Renal pelvis (tissue), 1 donor: ENCODE measurements at regions not wholly inside any gene's neighbourhood (a gene's known extent, or its start where the extent isn't known, plus 50 kb on each side); places are given as distances from the start of the nearest gene placed in this dataset.

Experiments
- DNase-seq: peaks from one replicate; pipeline ENCODE4 v3.0.0-alpha.2; 2013

DNA sequence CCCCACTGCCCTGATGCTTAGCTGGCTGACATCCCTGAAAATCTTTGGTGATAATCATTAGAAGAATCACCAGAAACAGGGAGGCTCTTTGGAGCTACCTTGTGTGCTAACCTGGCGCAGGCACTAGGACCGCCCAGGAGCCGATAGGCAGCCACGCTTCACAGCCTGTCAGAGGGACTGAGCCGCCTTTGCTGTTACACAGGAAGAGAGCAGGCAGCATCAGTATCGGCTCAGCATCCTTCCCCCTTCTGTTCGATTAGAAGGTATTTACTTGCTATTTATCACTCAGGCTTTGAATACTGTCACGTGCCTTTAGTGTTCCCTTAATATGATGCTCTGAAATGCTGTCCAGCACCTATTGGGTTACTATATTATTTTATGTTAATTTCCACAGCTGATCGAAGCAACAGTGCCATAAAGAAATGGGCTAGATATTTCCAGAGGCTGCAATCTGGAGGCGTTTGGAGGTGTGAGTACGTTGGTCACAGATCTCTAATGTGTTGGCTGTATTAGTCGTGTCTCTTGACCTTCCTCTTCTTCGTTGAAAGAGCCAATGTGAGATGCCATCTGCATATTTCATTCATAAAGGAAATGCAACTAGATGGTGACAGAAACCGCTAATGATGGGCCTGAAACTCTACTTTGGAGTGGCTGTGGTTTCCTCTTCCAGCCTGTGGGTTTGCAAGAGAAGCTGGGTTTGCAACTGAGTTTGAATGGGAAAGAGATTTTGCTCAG, 110.4 kb upstream of the RAB27B start:
- peak; percentile 3 for DNase-seq

DNA sequence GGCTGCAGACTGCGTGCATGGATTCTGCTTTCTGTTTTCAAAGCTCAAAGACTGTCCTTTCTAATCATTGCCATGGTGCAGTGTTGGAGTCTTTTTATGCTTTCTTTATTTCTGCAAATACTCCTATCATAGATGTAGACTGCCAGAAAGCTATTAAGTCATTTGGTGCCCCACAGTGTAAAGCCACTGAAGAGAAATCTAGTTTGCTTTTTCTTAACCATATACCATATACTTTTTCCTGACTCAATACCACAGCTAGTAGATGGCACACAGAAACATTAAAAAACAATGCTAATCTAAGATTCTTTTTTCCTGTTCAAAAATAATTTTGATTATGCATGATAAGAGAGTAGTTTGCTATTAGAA, 109.9 kb upstream of the RAB27B start:
- no peak for DNase-seq

DNA sequence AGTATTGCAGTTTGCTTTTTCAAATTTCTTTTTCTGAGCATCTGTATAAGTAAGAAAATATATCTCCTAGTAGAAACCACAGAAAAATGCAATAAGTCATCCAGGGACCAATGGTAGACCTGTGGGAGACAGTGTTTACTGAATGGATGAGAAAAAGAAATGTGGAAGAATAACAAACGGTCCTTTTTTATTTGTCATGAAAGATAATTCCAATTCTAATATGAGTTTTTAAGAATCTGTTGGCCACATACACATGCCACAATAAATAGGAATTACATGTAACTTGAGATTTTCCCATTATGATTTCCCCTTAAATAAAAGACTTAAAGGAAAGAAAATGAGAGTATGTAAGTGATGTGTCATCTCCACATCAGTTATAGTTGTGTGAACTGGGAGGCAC, 107.7 kb upstream of the RAB27B start:
- no peak for DNase-seq

DNA sequence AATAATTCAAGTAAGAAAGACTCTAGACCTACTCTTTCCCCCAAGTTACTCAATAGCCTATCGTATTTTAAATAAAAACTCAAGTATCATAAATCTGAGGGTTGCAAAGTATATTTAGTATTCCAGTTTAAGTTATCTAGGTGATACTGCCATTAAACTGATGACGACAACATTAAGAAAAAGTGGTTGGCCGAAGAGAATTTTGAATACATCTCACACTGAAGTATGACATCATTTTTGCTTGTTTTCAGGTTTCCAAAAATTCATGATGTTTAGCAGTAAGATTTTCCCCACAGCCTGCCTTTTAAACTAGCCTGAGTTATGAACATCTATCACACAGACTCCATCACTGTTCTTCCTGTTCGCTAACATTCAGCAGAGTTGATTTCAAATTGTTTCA, 102.1 kb upstream of the RAB27B start:
- no peak for DNase-seq

DNA sequence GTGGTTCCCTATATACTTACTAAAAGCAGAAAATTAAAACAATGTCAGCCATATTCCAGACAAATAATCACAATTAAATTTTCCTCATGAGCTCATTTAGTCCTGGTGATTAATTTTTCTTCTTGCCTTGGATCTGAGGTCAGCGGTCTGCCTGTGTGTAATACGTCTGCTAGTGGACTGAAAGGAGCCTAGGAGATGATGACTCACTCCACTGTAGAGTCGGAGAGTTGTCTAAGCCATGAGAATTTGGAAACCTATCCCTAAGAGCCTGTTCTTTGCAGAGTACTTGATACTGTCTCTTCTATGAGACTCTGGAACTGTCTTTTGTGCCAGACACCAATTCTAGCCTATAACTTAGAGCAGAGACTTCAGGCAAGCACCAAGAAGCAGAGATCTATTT, 94.2 kb upstream of the RAB27B start:
- no peak for DNase-seq

DNA sequence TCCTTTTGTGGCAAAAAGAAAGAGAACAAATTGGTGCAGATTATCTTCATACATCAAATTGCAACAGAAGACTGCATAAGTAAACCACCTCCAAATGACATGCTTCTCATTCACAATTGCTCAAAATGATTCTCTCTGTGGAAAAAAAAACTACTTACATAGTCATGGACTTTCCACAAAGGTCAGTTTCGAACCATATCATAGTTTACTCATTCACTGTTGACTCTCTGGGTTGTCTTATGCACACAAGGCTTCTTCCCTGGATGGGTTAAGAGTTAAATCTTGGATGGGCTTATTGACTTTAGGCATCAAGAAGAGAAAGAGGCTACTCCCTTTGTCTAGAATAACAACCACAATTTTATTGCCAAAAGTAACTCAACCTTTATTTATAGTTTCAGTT, 91.3 kb upstream of the RAB27B start:
- no peak for DNase-seq

DNA sequence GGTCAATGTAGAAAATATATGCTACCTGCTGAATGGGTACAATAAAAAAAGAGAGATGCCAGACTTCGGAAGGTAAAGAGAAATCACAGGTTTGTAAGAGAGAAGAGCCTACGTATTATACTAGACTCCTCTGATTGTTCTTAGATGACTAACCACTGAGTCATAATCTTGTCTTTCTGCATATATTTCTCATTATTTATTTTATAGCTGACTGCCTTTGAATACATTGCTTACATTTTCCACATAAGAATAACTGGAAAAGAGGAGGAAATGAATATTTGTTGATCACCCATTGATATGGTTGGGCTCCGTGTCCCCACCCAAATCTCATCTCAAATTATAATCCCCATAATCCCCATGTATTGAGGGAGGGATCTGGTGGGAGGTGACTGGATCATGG, 90.3 kb upstream of the RAB27B start:
- no peak for DNase-seq

DNA sequence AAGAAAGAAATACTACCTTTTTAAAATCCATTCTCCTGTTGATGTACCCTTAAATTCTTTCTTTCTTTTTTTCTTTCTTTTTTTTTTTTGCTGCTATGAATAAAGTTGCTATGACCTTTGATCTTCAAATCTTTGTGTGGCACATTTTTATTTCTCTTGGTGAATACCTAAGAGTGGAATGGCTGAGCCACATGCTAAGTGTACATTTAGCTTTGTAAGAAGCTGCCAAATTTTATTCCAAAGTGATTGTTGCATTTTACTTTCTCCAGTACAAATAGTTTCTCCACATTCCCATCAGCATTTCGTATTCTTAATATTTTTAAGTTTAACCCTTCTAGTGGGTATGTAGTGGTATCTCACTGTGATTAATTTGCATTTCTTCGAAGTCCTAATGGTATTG, 88.8 kb upstream of the RAB27B start:
- DNase-seq, result no peak

DNA sequence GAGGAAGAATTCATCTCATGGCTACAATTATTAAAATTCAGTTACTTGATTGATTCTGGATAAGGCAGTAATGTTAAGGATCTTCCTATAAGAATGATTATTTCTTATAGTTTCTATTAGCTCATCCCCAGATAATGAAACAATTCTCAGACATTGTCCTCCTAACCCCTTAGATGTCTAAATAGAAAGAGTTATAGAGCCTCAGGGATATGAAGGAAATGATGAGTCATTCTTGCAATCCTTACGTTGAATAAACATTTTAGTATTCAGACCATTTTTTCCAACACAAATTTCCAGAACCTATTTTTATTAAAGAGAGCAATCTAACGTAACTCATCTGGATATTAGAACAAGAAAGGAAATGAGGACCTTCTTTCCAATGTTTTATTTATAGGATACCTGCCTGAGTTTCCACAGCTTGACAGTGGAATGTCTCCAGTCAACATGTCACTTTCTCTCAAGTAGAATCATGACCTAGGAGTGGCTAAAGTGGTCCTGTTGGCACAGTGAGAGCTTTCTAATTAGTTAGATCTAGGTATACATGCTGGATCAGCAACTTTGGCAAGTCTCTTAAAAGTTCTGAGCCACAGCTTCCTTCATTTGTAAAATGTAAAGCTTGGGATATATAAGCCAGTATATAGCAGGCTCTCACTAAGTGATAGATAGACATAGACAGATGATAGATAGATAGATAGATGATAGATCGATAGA, 88.0 kb upstream of the RAB27B start:
- DNase-seq, result no peak

DNA sequence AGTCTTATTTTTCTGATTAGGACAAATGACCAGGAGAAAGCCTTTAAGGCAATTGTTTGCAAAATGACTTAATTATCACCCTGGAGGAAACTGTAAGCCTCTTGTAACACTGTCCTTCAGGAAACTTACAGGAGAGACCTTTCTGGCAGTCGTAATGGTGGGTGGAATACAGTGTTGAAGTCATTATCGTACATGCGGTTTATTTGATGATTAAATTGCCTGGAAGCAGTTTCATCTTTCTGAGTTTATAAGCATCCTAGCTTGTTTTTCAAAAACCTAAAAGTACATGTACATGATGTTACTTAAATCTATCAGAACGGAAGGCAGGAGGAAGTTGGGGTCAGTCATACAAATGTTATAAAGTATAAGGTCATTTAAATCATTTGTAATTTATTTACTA, 86.2 kb upstream of the RAB27B start:
- DNase-seq, result no peak

DNA sequence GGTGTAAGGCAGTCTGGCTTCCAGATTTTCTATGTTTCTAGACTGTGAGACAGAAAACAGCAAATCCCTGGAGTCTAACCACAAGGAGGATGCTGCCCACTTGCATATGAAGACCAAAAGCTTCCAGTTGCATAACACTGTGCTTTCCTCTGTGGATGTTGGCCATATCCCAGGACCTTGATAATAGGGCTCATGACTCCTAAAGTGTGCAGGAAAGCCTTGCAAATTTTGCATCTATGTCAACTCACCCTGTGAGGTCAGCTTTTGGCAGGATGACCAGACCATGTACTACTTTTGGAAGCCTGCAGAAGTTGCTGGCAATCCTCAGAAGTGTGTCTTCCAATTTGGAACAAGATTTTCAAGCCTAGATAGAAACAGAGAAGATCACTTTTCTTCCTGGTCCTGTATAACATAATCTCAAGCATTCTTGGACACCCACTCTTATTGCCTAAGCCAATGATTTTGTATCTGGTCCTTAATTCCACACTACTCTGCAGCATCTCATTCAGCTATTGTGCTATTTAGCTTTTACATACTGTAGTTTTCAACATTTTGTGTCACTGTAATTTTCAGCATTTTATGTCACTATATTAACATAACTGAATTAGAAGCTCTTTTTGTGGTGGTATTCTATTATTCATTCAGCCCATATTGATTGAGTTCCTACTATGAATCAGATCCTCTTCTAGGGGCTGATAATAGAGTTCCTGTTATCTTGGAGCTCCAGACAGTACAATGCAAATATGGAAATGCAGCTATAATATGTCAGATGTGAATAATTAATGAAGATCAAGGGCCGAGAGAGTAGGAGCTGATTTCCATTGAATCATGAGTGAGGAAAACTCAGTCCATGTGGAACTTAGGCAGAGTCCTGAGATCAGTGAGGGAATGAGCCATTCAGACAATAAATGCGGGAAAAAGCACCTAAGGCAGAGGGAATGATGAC, 85.3 kb upstream of the RAB27B start:
- DNase-seq, result no peak

DNA sequence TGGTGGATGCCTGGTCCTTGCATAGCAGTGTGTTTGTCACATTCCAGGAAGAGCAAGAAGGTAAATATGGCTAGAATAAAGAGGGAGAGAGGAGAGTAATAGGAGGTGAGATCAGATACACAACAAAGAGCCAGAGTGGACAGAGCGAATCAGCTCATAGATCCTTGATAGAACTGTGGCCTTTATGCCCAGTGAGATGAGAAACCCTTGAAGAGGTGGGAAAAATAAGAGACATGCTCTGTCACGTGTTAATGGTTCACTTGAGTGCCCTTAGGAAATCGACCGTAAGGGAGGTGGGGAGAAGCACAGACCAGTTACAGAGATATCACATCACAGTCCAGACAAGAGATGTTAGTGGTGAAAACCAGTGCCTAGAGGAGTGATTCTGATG, 84.7 kb upstream of the RAB27B start:
- no peak for DNase-seq

DNA sequence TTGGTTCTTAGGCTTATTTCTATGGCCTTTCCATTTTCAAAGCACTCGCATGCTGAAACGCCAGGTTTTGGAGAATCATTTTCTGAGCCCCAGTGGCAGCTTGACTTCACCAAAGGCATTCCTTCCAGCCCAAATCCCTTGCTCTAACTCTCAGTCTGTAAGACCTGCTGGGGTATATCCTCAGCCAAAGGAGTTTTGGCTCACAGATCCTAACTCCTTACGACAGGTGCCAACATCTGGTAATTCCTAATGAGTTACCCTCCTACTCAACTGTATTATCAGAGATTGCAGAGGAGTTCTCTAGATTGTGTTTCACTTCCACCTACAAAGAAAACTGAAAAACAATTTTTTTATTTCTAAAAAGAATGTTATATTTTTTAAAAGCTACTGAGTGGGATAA, 79.0 kb upstream of the RAB27B start:
- no peak for DNase-seq

DNA sequence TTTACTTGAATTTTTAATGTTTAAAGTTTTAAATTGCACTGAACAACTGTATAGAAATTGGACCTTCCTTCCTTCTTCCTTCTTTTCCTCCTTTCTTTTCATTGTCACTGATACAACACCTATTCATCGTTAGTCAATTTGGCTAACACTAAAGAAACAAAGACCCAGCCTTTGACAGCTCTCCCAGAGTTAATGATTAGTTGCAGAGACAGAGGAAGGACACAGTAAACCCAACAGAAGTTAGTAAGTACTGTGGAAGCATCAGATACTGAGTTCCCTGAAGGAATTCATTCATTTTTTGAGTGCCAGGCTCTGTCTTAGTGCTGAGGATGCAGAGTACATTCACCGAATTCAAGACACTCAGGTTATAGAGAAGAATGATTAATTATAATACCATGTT, 77.9 kb upstream of the RAB27B start:
- DNase-seq, result no peak

DNA sequence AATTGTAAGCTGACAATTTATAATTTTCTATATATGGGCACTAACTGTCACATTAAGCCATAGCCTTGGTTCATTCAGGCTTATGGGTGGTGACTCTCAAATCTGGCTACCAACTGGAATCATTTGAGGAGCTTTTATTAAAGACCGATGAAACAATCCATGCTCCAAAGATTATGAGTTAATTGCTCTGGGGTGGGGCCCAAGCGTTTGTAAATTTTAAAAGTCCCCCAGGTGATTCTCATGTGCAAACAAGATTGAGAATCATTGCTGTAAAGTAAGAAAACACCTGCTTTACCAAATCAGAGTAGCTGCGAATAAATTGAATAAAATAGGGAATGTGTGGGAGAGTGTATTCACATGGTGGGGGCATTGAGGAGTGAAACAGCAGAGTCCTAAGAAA, 76.1 kb upstream of the RAB27B start:
- DNase-seq, result no peak

DNA sequence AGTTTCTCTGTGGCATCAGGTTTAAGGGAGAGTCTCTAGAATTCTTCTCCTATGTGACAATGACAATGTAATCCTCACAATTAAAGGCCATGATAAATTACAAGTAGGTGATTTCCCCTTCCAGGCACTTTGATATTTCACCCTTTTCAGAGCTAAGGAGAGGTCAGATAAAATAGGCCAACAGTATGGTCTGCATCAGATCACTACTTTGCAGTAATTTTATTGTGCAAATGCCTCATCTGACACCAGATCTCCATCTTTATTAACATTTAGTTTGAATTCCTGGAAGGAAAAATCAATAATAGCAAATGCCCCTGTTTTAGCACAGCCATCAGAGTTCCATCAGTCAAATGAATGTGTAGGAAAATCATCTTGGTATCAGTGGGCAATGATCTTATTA, 72.8 kb upstream of the RAB27B start:
- no peak for DNase-seq

DNA sequence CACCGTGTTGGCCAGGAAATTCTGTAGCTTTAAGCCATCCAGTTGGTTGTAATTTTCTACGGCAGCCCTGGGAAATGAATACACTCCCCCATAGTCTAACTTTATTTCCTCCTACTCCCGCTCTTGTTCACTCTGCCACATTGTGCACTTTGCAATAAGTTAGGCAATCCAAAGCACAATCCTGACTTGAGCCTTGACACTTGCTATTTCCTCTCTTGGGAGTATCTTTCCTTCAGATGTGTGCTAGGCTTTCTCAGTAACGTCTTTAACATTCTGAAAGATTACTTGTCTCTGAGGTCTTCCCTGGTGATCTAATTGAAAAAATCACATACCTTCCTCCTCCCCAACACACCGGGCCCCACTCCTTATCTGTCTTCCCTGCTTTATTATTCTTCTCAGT, 65.9 kb upstream of the RAB27B start:
- DNase-seq, result no peak

DNA sequence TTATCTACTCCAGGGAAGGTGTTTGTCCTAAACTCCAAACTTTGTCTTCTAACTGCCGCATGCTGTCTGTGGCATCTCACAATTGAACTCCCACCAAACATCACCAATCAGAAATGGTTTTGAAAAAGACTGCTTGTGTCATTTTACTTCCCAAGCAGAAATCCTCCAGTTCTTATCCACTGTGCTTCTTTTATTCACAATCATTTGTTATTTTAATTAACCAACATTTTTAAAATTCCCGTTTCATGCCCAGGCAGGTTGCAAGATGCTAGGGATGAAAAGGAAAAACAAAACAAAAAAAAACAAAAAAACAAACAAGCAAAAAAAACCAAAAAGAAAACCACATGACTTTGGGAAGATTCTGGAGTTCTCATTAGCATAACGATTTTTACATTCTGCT, 63.5 kb upstream of the RAB27B start:
- DNase-seq, result no peak

DNA sequence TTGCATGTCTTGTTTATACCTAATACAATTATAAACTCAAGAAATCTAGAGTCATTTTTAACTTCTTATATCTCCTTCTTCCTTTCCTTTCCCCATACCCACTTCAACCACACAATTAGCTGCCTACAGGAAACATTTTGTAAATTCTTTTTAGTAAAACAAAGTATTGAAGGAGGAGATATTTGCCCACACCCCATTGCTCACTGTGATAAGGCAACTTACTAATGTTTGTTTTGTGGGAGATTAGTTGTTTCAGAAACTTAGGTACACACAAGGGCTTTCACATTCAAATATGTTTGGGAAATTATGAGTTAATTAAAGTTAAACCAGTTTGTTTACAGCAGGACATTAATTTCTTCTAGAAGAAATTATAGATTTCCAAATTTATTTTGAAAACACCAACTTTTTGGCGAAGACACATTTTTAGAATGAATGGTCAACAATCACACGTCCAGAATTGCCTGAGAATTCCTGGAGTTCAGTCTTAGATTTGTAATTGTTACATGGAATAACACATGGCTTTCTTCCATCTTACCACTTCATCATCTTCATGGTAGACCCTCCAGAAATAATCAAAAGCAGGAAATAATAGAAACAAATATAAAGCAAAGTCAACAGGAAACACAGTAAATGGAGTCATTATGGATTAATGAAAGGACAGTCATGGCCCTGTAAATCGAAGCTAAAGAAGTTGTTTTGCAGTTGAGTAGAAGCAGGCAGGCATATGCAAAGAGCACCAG, 62.5 kb upstream of the RAB27B start:
- DNase-seq, result no peak

DNA sequence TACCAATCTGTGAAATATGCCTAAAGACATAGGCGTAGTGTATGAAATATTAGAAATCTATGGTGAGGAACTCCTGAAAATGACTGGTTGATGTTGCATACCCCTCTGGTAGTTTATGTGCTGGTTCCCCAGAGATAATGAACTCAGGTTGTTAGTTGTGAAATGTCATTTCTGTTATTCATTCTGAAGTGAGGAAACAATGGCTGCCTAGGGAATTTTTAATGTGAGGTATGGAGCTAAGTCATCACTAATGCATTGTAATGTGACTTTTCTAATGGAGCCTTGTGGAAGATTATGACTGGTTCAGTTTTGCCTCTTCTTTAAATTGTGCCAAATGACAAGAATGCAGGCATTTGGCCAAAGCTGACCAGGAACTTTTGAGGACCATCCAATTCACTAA, 61.6 kb upstream of the RAB27B start:
- DNase-seq, result no peak

DNA sequence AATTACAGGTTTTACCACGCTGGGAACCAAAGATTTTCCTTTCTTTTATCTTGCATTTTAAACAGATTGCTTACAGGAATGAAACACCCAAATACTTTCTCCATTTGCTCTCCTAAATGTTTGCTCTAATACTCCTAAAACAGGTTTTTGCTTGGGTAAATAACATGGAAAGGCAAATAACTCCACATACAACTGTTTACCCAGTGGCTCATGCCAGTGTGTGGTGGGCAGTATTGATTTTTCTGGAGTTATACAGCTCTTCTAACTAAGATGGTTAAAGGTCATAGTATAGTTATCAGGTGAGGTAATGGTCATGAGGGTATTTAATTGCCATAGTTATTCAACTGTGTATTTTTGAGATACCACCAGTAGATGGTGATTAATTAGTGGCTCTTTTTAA, 61.2 kb upstream of the RAB27B start:
- no peak for DNase-seq
